Astrocyte of the hippocampus (primary cell): ENCODE measurements at regions not wholly inside any gene's neighbourhood (a gene's known extent, or its start where the extent isn't known, plus 50 kb on each side); places are given as distances from the start of the nearest gene placed in this dataset.
"Not testable (repeated sequence)": the region's sequence is repeated elsewhere in the genome, so short reads cannot be mapped to it uniquely, and the experiment has no call there.

Source experiments
- DNase-seq: peaks from one replicate; pipeline ENCODE4 v3.0.0; 2011; ENCODE audit warnings: low read depth, low spot score

GRCh38 chr6:155782739-155783459, 327.3 kb upstream of the NOX3 start:
- no peak for DNase-seq

GRCh38 chr6:155782320-155782731, 326.7 kb upstream of the NOX3 start:
- peak; percentile 93 for DNase-seq

- DNase-seq: no peak
Measured at GRCh38 chr6:155779456-155779855, 323.8 kb upstream of the NOX3 start.

GRCh38 chr6:155778336-155778735, 322.7 kb upstream of the NOX3 start:
- no peak for DNase-seq

GRCh38 chr6:155771822-155772221, 316.2 kb upstream of the NOX3 start:
- no peak for DNase-seq

GRCh38 chr6:155770856-155771255, 315.2 kb upstream of the NOX3 start:
- no peak for DNase-seq

- no peak for DNase-seq
Measured at GRCh38 chr6:155770313-155770712, 314.7 kb upstream of the NOX3 start.

- peak; percentile 32 for DNase-seq
Measured at GRCh38 chr6:155765275-155766194, 309.9 kb upstream of the NOX3 start.

- DNase-seq: no peak
Measured at GRCh38 chr6:155762649-155763048, 307.0 kb upstream of the NOX3 start.

GRCh38 chr6:155755452-155755851, 299.8 kb upstream of the NOX3 start:
- peak; percentile 19 for DNase-seq

- not testable (repeated sequence) for DNase-seq
Measured at GRCh38 chr6:155748778-155749177, 293.1 kb upstream of the NOX3 start.

GRCh38 chr6:155747491-155747890, 291.9 kb upstream of the NOX3 start:
- no peak for DNase-seq

- no peak for DNase-seq
Measured at GRCh38 chr6:155740781-155741399, 285.3 kb upstream of the NOX3 start.

GRCh38 chr6:155738602-155739105, 283.0 kb upstream of the NOX3 start:
- no peak for DNase-seq

GRCh38 chr6:155717374-155717773, 261.7 kb upstream of the NOX3 start:
- no peak for DNase-seq

- no peak for DNase-seq
Measured at GRCh38 chr6:155710704-155711103, 255.1 kb upstream of the NOX3 start.

GRCh38 chr6:155709262-155709661, 253.6 kb upstream of the NOX3 start:
- DNase-seq: no peak

- DNase-seq: no peak
Measured at GRCh38 chr6:155708100-155708499, 252.5 kb upstream of the NOX3 start.

- no peak for DNase-seq
Measured at GRCh38 chr6:155706806-155707205, 251.2 kb upstream of the NOX3 start.

- DNase-seq: no peak
Measured at GRCh38 chr6:155706341-155706740, 250.7 kb upstream of the NOX3 start.

GRCh38 chr6:155701342-155701741, 245.7 kb upstream of the NOX3 start:
- no peak for DNase-seq

- DNase-seq: no peak
Measured at GRCh38 chr6:155695495-155695894, 239.9 kb upstream of the NOX3 start.
